Hematopoietic multipotent progenitor cell treated with erythropoietin and hydrocortisone succinate and interleukin-3 and kit ligand, for 15 days (in vitro differentiated cells): ENCODE measurements at regions not wholly inside any gene's neighbourhood (a gene's known extent, or its start where the extent isn't known, plus 50 kb on each side); places are given as distances from the start of the nearest gene placed in this dataset.
"Not testable (repeated sequence)": the region's sequence is repeated elsewhere in the genome, so short reads cannot be mapped to it uniquely, and the experiment has no call there.

Experiments
- DNase-seq: peaks from one replicate; pipeline ENCODE4 v3.0.0-alpha.2; 2015; ENCODE audit warnings: low spot score

- no peak for DNase-seq
Measured at GRCh38 chr4:159655547-159655946, 552.7 kb downstream of the RAPGEF2 start.

GRCh38 chr4:159669094-159669493 lies 566.2 kb downstream of the RAPGEF2 start:
- DNase-seq: no peak

- no peak for DNase-seq
Measured at GRCh38 chr4:159673221-159673620, 570.3 kb downstream of the RAPGEF2 start.

GRCh38 chr4:159674241-159674640 lies 571.4 kb downstream of the RAPGEF2 start:
- DNase-seq: no peak

GRCh38 chr4:159677521-159677920 lies 574.6 kb downstream of the RAPGEF2 start:
- DNase-seq: no peak

GRCh38 chr4:159682996-159683395 lies 580.1 kb downstream of the RAPGEF2 start:
- no peak for DNase-seq

- no peak for DNase-seq
Measured at GRCh38 chr4:159684061-159684460, 581.2 kb downstream of the RAPGEF2 start.

- no peak for DNase-seq
Measured at GRCh38 chr4:159685340-159686092, 582.6 kb downstream of the RAPGEF2 start.

- no peak for DNase-seq
Measured at GRCh38 chr4:159689526-159689925, 586.6 kb downstream of the RAPGEF2 start.

GRCh38 chr4:159697322-159698283 lies 594.7 kb downstream of the RAPGEF2 start:
- no peak for DNase-seq

GRCh38 chr4:159698336-159698735 lies 595.5 kb downstream of the RAPGEF2 start:
- DNase-seq: no peak

GRCh38 chr4:159702200-159702599 lies 599.3 kb downstream of the RAPGEF2 start:
- no peak for DNase-seq

GRCh38 chr4:159705334-159705733 lies 602.5 kb downstream of the RAPGEF2 start:
- DNase-seq: no peak

- DNase-seq: no peak
Measured at GRCh38 chr4:159706704-159707103, 603.8 kb downstream of the RAPGEF2 start.

GRCh38 chr4:159715180-159715579 lies 612.3 kb downstream of the RAPGEF2 start:
- not testable (repeated sequence) for DNase-seq

GRCh38 chr4:159719531-159719930 lies 616.7 kb downstream of the RAPGEF2 start:
- DNase-seq: no peak

GRCh38 chr4:159722052-159722451 lies 619.2 kb downstream of the RAPGEF2 start:
- no peak for DNase-seq

- DNase-seq: no peak
Measured at GRCh38 chr4:159722918-159723317, 620.0 kb downstream of the RAPGEF2 start.

GRCh38 chr4:159723341-159724048 lies 620.6 kb downstream of the RAPGEF2 start:
- DNase-seq: no peak

GRCh38 chr4:159725571-159725970 lies 622.7 kb downstream of the RAPGEF2 start:
- DNase-seq: no peak

- DNase-seq: no peak
Measured at GRCh38 chr4:159735281-159736207, 632.7 kb downstream of the RAPGEF2 start.
